ENCODE measurements at regions not wholly inside any gene's neighbourhood (a gene's known extent, or its start where the extent isn't known, plus 50 kb on each side); places are given as distances from the start of the nearest gene placed in this dataset.

GRCh38 chr11:119933584-119933983, 204.3 kb downstream of the TRIM29 start:
- BruUV-seq (replicated peaks), result no TSS peak
- H4K5ac ChIP-seq (ENCODE audit: low read depth, low read length), result no peak overlapping the region
- dilution Hi-C loops (cut with HindIII; ENCODE audit: low sequenced_read_pairs, unreplicated experiment) (no loop called here), intact Hi-C loops (cut with micrococcal nuclease) (no loop called here), in situ Hi-C loops (cut with MboI; ENCODE audit: low sequenced_read_pairs) (no loop called here)
- H2BK5ac ChIP-seq (ENCODE audit: low read depth, low read length, poor library complexity, severe bottlenecking), result no peak overlapping the region
- ATAC-seq (ENCODE audit: low read depth) (no peak), DNase-seq (no peak)
- no peaks in the 10 kb centered on the region for H3K36me3 ChIP-seq (ENCODE audit: control insufficient read depth, insufficient read depth, low read length)
- no peaks in the 10 kb centered on the region for H3K4me1 ChIP-seq (ENCODE audit: control insufficient read depth, insufficient read depth, low read length)
- H3K9ac ChIP-seq (ENCODE audit: low read depth, low read length), result no peak overlapping the region
- no peak overlapping the region for H2BK20ac ChIP-seq (ENCODE audit: low read depth, low read length)
- no peak overlapping the region for H3K4me3 ChIP-seq (ENCODE audit: insufficient read depth, low read depth, low read length)
- ChIA-PET CTCF (no interaction called here), POLR2A (ENCODE audit: unreplicated experiment) (no interaction called here)
- H2BK15ac ChIP-seq (ENCODE audit: low read depth, low read length), result no peak overlapping the region
- 27% methylated on average over 3 of the region's 5 CpGs; no CpG with 5 or more reads in 1 of the 2 experiments for WGBS, 2 experiments (ENCODE audit: extremely low coverage in 2 of 2, insufficient read length in 1 of 2)
- H4K20me1 ChIP-seq (ENCODE audit: insufficient read depth, low read length), result no peaks in the 10 kb centered on the region
- no peak overlapping the region for H3K23ac ChIP-seq (ENCODE audit: low read depth, low read length)
- peaks cover 5% of the 10 kb centered on the region; the same call in 1 of the 2 replicates for H3K27me3 ChIP-seq (ENCODE audit: control insufficient read depth, insufficient read depth, low read length)
- H2AK5ac ChIP-seq (ENCODE audit: low read depth, low read length), result no peak overlapping the region
- no peak overlapping the region for H3K18ac ChIP-seq (ENCODE audit: low read depth, low read length)
- no peak overlapping the region for H2BK120ac ChIP-seq (ENCODE audit: low read depth, low read length)
- H2AFZ ChIP-seq (replicated peaks; ENCODE audit: low read length, poor library complexity), result no peak overlapping the region
- H3K14ac ChIP-seq (replicated peaks; ENCODE audit: low read depth, low read length), result no peak overlapping the region
- H4K91ac ChIP-seq (ENCODE audit: insufficient read depth, low read depth, low read length), result no peak overlapping the region
- TF ChIP-seq MXI1 (IDR thresholded peaks at IDR 0.05; ENCODE audit: borderline replicate concordance, low read depth, low read length), result no peak
- no peak for TF ChIP-seq CEBPB (IDR thresholded peaks at IDR 0.05; ENCODE audit: low read depth, low read length)
- TF ChIP-seq RFX5 (IDR thresholded peaks at IDR 0.05; ENCODE audit: low read depth, low read length), result no peak
- no peak for TF ChIP-seq SMC3 (IDR thresholded peaks at IDR 0.05; ENCODE audit: low read depth, low read length)
- TF ChIP-seq RCOR1 (IDR thresholded peaks at IDR 0.05; ENCODE audit: insufficient replicate concordance, low read length), result no peak
- TF ChIP-seq MAFK (IDR thresholded peaks at IDR 0.05; ENCODE audit: low read depth, low read length), result no peak
- TF ChIP-seq NFE2L2 (IDR thresholded peaks at IDR 0.05; ENCODE audit: low read depth, low read length), result no peak
- TF ChIP-seq CTCF (conservative IDR thresholded peaks at IDR 0.05; ENCODE audit: low read depth, low read length), result no peak
- TF ChIP-seq USF2 (IDR thresholded peaks at IDR 0.05; ENCODE audit: low read depth, low read length), result no peak
- no peak for TF ChIP-seq ELK1 (IDR thresholded peaks at IDR 0.05; ENCODE audit: borderline replicate concordance, low read depth, low read length)
- TF ChIP-seq CHD1 (IDR thresholded peaks at IDR 0.05; ENCODE audit: low read depth, low read length), result no peak
- TF ChIP-seq POLR2A (IDR thresholded peaks at IDR 0.05; ENCODE audit: low read depth, low read length), result no peak
- H3K56ac ChIP-seq (ENCODE audit: extremely low read depth, insufficient read depth, low read length), result no peak overlapping the region
- no peaks in the 10 kb centered on the region for H3K9me1 ChIP-seq (ENCODE audit: insufficient read depth, low read length)
- no peak overlapping the region for H3K27ac ChIP-seq (ENCODE audit: insufficient read depth, low read length)
- H4K8ac ChIP-seq (ENCODE audit: low read depth in 2 of 2, low read length in 2 of 2), result no peak overlapping the region
- H3K9me3 ChIP-seq (ENCODE audit: control insufficient read depth, insufficient read depth, low read length), result no peaks in the 10 kb centered on the region
- H3K4me2 ChIP-seq (ENCODE audit: low read depth, low read length), result no peak overlapping the region
- no peaks in the 10 kb centered on the region for H3K79me1 ChIP-seq (ENCODE audit: low read depth in 1 of 2, low read length in 2 of 2)
- no peak overlapping the region for H3K4ac ChIP-seq (ENCODE audit: low read depth, low read length)
- H2AK9ac ChIP-seq (replicated peaks; ENCODE audit: low read depth, low read length, poor library complexity), result no peak overlapping the region

Measured in IMR-90 (cell line).